Trophoblast cell (in vitro differentiated cells and primary cell): ENCODE measurements at regions not wholly inside any gene's neighbourhood (a gene's known extent, or its start where the extent isn't known, plus 50 kb on each side); places are given as distances from the start of the nearest gene placed in this dataset.
"Not testable (repeated sequence)": the region's sequence is repeated elsewhere in the genome, so short reads cannot be mapped to it uniquely, and the experiment has no call there.

Experiments used
- DNase-seq, 2 donors: peaks; one replicate each; pipeline ENCODE4 v3.0.0-alpha.2; 2016
- H2AFZ ChIP-seq: 2 replicates; pipeline ENCODE4 v1.6.1; 2013; ENCODE audit warnings: low read length, moderate library complexity, mild to moderate bottlenecking; ENCODE audit not compliant: insufficient read depth, poor library complexity
- H2AK5ac ChIP-seq: 2 replicates; pipeline ENCODE4 v1.6.1; 2013; ENCODE audit warnings: mild to moderate bottlenecking, low read length
- H2BK120ac ChIP-seq: 2 replicates; pipeline ENCODE4 v1.6.1; 2013; ENCODE audit warnings: low read length, mild to moderate bottlenecking, moderate library complexity; ENCODE audit not compliant: insufficient read depth, poor library complexity
- H2BK12ac ChIP-seq: 2 replicates; pipeline ENCODE4 v1.6.1; 2013; ENCODE audit warnings: mild to moderate bottlenecking, low read length, moderate library complexity
- H2BK5ac ChIP-seq: 2 replicates; pipeline ENCODE4 v1.6.1; 2013; ENCODE audit warnings: low read length, low read depth, moderate library complexity, mild to moderate bottlenecking; ENCODE audit not compliant: poor library complexity
- H3K14ac ChIP-seq: 2 replicates; pipeline ENCODE4 v1.6.1; 2013; ENCODE audit warnings: mild to moderate bottlenecking, low read length
- H3K18ac ChIP-seq: 2 replicates; pipeline ENCODE4 v1.6.1; 2013; ENCODE audit warnings: mild to moderate bottlenecking, low read length
- H3K23ac ChIP-seq: 2 replicates; pipeline ENCODE4 v1.6.1; 2013; ENCODE audit warnings: low read length
- H3K27ac ChIP-seq: 2 replicates; pipeline ENCODE4 v1.5.1; 2013; ENCODE audit warnings: low read depth, mild to moderate bottlenecking, inconsistent platforms, low read length, moderate library complexity
- H3K27me3 ChIP-seq: 2 replicates; pipeline ENCODE4 v1.6.1; 2013; ENCODE audit warnings: inconsistent platforms, mild to moderate bottlenecking, low read length, moderate library complexity; ENCODE audit not compliant: insufficient read depth
- H3K36me3 ChIP-seq, 2 experiments: 1 replicate in 1 of 2; 2 replicates in 1 of 2; pipeline ENCODE4 v1.6.1; 2013; ENCODE audit warnings: low read length in 2 of 2, mild to moderate bottlenecking in 2 of 2, moderate library complexity in 1 of 2; ENCODE audit not compliant: insufficient read depth in 2 of 2, control insufficient read depth in 1 of 2
- H3K4ac ChIP-seq: 2 replicates; pipeline ENCODE4 v1.6.1; 2013; ENCODE audit warnings: low read depth, mild to moderate bottlenecking, low read length, moderate library complexity
- H3K4me1 ChIP-seq, 2 experiments: 1 replicate in 1 of 2; 2 replicates in 1 of 2; pipeline ENCODE4 v1.6.1; 2013; ENCODE audit warnings: low read length in 2 of 2, mild to moderate bottlenecking in 2 of 2, moderate library complexity in 1 of 2; ENCODE audit not compliant: insufficient read depth in 2 of 2, control insufficient read depth in 1 of 2
- H3K4me2 ChIP-seq: 2 replicates; pipeline ENCODE4 v1.6.1; 2013; ENCODE audit warnings: inconsistent platforms, mild to moderate bottlenecking, low read length, moderate library complexity
- H3K4me3 ChIP-seq: 2 replicates; pipeline ENCODE4 v1.5.1; 2013; ENCODE audit warnings: mild to moderate bottlenecking, low read depth, low read length, inconsistent platforms
- H3K79me1 ChIP-seq: one replicate; pipeline ENCODE4 v1.6.1; 2013; ENCODE audit warnings: low read length
- H3K79me2 ChIP-seq: 2 replicates; pipeline ENCODE4 v1.6.1; 2013; ENCODE audit warnings: low read length, mild to moderate bottlenecking; ENCODE audit not compliant: control insufficient read depth, insufficient read depth, poor library complexity
- H3K9ac ChIP-seq: 2 replicates; pipeline ENCODE4 v1.6.1; 2013; ENCODE audit warnings: mild to moderate bottlenecking, low read length
- H3K9me3 ChIP-seq: 2 replicates; pipeline ENCODE4 v1.6.1; 2013; ENCODE audit warnings: low read depth, mild to moderate bottlenecking, control low read depth, inconsistent platforms, low read length; ENCODE audit not compliant: insufficient read depth
- H4K12ac ChIP-seq: 2 replicates; pipeline ENCODE4 v1.6.1; 2013; ENCODE audit warnings: low read depth, mild to moderate bottlenecking, low read length, moderate library complexity
- H4K8ac ChIP-seq: 2 replicates; pipeline ENCODE4 v1.6.1; 2013; ENCODE audit warnings: low read depth, mild to moderate bottlenecking, low read length, moderate library complexity
- H4K91ac ChIP-seq: one replicate; pipeline ENCODE4 v1.6.1; 2013; ENCODE audit warnings: low read depth, mild to moderate bottlenecking, low read length, moderate library complexity
- WGBS: extraction: QIAGEN DNeasy Blood & Tissue Kit; methylation state at CpG from one replicate; pipeline ENCODE4 v1.1.7; 2013; ENCODE audit warnings: missing lambda C conversion rate; ENCODE audit not compliant: insufficient read length, insufficient coverage; ENCODE audit errors: extremely low coverage; 5-methylcytosine and 5-hydroxymethylcytosine counted together

GRCh38 chr1:61028136-61028535 lies 54.2 kb upstream of the NFIA start:
- H3K27ac ChIP-seq, result no peak overlapping the region
- H2AFZ ChIP-seq, result no peak overlapping the region
- H3K4ac ChIP-seq, result no peak overlapping the region
- no peaks in the 10 kb centered on the region for H3K79me1 ChIP-seq
- H4K12ac ChIP-seq, result no peak overlapping the region
- no peak overlapping the region for H3K4me2 ChIP-seq
- H4K91ac ChIP-seq, result no peak overlapping the region
- H3K18ac ChIP-seq, result no peak overlapping the region
- H3K36me3 ChIP-seq, result no peaks in the 10 kb centered on the region
- no peaks in the 10 kb centered on the region for H3K27me3 ChIP-seq
- H3K14ac ChIP-seq, result no peak overlapping the region
- H2BK12ac ChIP-seq, result no peak overlapping the region
- H3K79me2 ChIP-seq, result no peaks in the 10 kb centered on the region
- no peak overlapping the region for H3K23ac ChIP-seq
- no CpG with 5 or more reads among the region's 4 CpGs for WGBS
- no peak for DNase-seq
- no peak overlapping the region for H2AK5ac ChIP-seq
- no peak overlapping the region for H2BK5ac ChIP-seq
- no peak overlapping the region for H2BK120ac ChIP-seq
- no peaks in the 10 kb centered on the region for H3K9me3 ChIP-seq
- no peaks in the 10 kb centered on the region for H3K4me1 ChIP-seq
- H4K8ac ChIP-seq, result no peak overlapping the region
- H3K9ac ChIP-seq, result no peak overlapping the region
- no peak overlapping the region for H3K4me3 ChIP-seq

DNA sequence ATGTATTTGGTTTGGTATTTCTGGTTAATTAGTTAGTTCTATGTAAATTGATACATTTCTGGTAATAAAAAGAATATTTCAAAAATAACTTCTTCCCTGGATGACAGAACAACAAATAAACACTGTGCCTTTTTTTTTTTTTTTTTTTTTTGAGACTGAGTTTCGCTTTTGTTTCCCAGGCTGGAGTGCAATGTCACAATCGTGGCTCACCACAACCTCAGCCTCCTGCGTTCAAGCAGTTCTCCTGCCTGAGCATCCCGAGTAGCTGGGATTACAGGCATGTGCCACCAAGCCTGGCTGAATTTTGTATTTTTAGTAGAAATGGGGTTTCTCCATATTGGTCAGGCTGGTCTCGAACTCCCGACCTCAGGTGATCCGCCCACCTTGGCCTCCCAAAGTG lies 64.3 kb upstream of the NFIA start:
- H3K36me3 ChIP-seq, DNase-seq, H3K79me2 ChIP-seq, H3K14ac ChIP-seq, H2BK5ac ChIP-seq, H3K4ac ChIP-seq, H3K9ac ChIP-seq, H3K4me2 ChIP-seq, H2AK5ac ChIP-seq, H3K27me3 ChIP-seq, H2AFZ ChIP-seq, H3K79me1 ChIP-seq, H3K18ac ChIP-seq, H4K91ac ChIP-seq, H2BK120ac ChIP-seq, H2BK12ac ChIP-seq, H3K9me3 ChIP-seq, H3K23ac ChIP-seq, H4K12ac ChIP-seq, H3K27ac ChIP-seq, H3K4me3 ChIP-seq, H4K8ac ChIP-seq, H3K4me1 ChIP-seq: not testable (repeated sequence)
- no CpG with 5 or more reads among the region's 7 CpGs for WGBS

GRCh38 chr1:61017651-61018050 lies 64.7 kb upstream of the NFIA start:
- Histone ChIP-seq H2BK120ac (no peak overlapping the region), H3K4me2 (no peak overlapping the region), H2AFZ (no peak overlapping the region), H3K79me2 (no peaks in the 10 kb centered on the region), H3K79me1 (no peaks in the 10 kb centered on the region), H4K8ac (no peak overlapping the region), H3K4me3 (no peak overlapping the region), H3K27ac (no peak overlapping the region), H2BK12ac (no peak overlapping the region), H3K18ac (no peak overlapping the region), H3K4me1 (no peaks in the 10 kb centered on the region), H2BK5ac (no peak overlapping the region), H3K9me3 (no peaks in the 10 kb centered on the region), H3K23ac (no peak overlapping the region), H3K9ac (no peak overlapping the region), H3K14ac (no peak overlapping the region), H3K36me3 (no peaks in the 10 kb centered on the region), H4K91ac (no peak overlapping the region), H3K4ac (no peak overlapping the region), H3K27me3 (no peaks in the 10 kb centered on the region), H4K12ac (no peak overlapping the region), H2AK5ac (no peak overlapping the region)
- WGBS, result no CpG with 5 or more reads among the region's 1 CpG
- no peak for DNase-seq

DNA sequence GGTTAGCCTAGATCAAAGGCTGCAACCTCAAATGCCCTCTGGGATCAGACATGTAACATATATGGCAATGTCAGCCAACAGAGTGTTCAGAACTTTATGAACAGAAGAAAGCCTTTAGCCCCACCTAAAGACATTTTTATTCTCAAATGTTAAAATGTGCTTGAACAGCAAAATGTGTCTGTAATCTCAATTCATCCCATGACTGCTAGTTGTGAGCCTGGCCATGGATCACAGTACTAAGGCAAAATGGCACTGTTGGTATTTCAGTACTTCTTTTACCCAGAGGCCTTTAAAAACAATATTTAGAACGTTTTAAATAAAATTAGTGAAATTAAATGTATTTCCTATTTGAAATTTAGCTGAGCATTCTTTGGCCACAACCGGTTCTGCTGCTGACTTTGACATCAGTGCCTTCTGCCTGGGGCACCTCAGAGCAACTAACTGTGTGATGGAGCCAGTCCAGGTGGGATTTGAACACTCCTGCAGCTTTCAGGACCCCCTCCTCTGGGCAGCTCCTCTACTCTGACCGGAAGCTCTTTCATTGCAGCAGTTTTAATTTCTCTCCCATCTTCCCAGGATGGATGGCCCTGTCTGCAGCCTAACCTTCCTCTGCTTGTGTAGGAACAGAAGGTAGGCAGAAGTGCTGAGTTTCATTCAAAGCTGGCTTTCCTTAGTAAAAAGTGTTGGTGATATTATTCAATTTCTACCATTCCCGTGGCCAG lies 68.3 kb upstream of the NFIA start:
- Histone ChIP-seq H4K91ac (no peak overlapping the region), H3K18ac (no peak overlapping the region), H3K27ac (no peak overlapping the region), H2BK5ac (no peak overlapping the region), H4K8ac (no peak overlapping the region), H3K23ac (no peak overlapping the region), H2AK5ac (no peak overlapping the region), H3K4me2 (no peak overlapping the region), H2BK120ac (no peak overlapping the region), H3K14ac (no peak overlapping the region), H3K9me3 (no peaks in the 10 kb centered on the region), H3K27me3 (no peaks in the 10 kb centered on the region), H3K79me2 (no peaks in the 10 kb centered on the region), H3K36me3 (no peaks in the 10 kb centered on the region), H2AFZ (no peak overlapping the region), H3K4me3 (no peak overlapping the region), H4K12ac (no peak overlapping the region), H3K9ac (no peak overlapping the region), H3K4ac (no peak overlapping the region), H2BK12ac (no peak overlapping the region), H3K4me1 (no peaks in the 10 kb centered on the region), H3K79me1 (no peaks in the 10 kb centered on the region)
- WGBS, result no CpG with 5 or more reads among the region's 4 CpGs
- no peak for DNase-seq
